ENCODE measurements at regions not wholly inside any gene's neighbourhood (a gene's known extent, or its start where the extent isn't known, plus 50 kb on each side); places are given as distances from the start of the nearest gene placed in this dataset.
A peak's percentile ranks its signal among the peaks of the same experiment; 100 is the strongest.
"Not testable (repeated sequence)": the region's sequence is repeated elsewhere in the genome, so short reads cannot be mapped to it uniquely, and the experiment has no call there.

GRCh38 chr12:97616946-97617345 lies 154.3 kb downstream of the RMST start:
- no peak for ATAC-seq

GRCh38 chr12:97628962-97629361 lies 166.4 kb downstream of the RMST start:
- no peak for ATAC-seq

- no peak for ATAC-seq
These were observed 166.8 kb downstream of the RMST start for GRCh38 chr12:97629382-97629781.

GRCh38 chr12:97630356-97630755 lies 167.8 kb downstream of the RMST start:
- no peak for ATAC-seq

- no peak for ATAC-seq
These were observed 168.3 kb downstream of the RMST start for GRCh38 chr12:97630875-97631274.

GRCh38 chr12:97637770-97638169 lies 175.2 kb downstream of the RMST start:
- no peak for ATAC-seq

GRCh38 chr12:97638739-97639138 lies 176.1 kb downstream of the RMST start:
- no peak for ATAC-seq

- no peak for ATAC-seq
These were observed 177.1 kb downstream of the RMST start for GRCh38 chr12:97639702-97640101.

GRCh38 chr12:97640826-97641225 lies 178.2 kb downstream of the RMST start:
- ATAC-seq: no peak

GRCh38 chr12:97642911-97643310 lies 180.3 kb downstream of the RMST start:
- ATAC-seq: no peak

- no peak for ATAC-seq
These were observed 181.3 kb downstream of the RMST start for GRCh38 chr12:97643924-97644323.

GRCh38 chr12:97645726-97646125 lies 183.1 kb downstream of the RMST start:
- ATAC-seq: no peak

GRCh38 chr12:97647142-97647541 lies 184.5 kb downstream of the RMST start:
- no peak for ATAC-seq

- ATAC-seq: peak; percentile 37
These were observed 187.6 kb downstream of the RMST start for GRCh38 chr12:97650242-97650641.

GRCh38 chr12:97656548-97656947 lies 193.9 kb downstream of the RMST start:
- not testable (repeated sequence) for ATAC-seq

- ATAC-seq: no peak
These were observed 196.7 kb downstream of the RMST start for GRCh38 chr12:97659117-97659880.

GRCh38 chr12:97666263-97666662 lies 203.7 kb downstream of the RMST start:
- no peak for ATAC-seq

- no peak for ATAC-seq
These were observed 210.3 kb downstream of the RMST start for GRCh38 chr12:97672870-97673269.

- no peak for ATAC-seq
These were observed 218.1 kb downstream of the RMST start for GRCh38 chr12:97680751-97681150.

GRCh38 chr12:97681612-97682504 lies 219.3 kb downstream of the RMST start:
- ATAC-seq: no peak

GRCh38 chr12:97685360-97685759 lies 222.8 kb downstream of the RMST start:
- no peak for ATAC-seq

GRCh38 chr12:97701901-97702300 lies 239.3 kb downstream of the RMST start:
- no peak for ATAC-seq

- ATAC-seq: no peak
These were observed 248.8 kb downstream of the RMST start for GRCh38 chr12:97711392-97711791.

- ATAC-seq: no peak
These were observed 250.7 kb downstream of the RMST start for GRCh38 chr12:97713270-97713669.
